Stomach (tissue), 8 donors: ENCODE measurements at regions not wholly inside any gene's neighbourhood (a gene's known extent, or its start where the extent isn't known, plus 50 kb on each side); places are given as distances from the start of the nearest gene placed in this dataset.

Experiments
- DNase-seq, 2 donors: peaks; one replicate each; pipeline versions ENCODE4 v3.0.0 to v3.0.0-alpha.2; 2013 to 2019
- H3K27ac ChIP-seq, 5 donors: fragments of 200-600 bp in 4 of 5; sonication (generic) in 4 of 5; one replicate each; pipeline ENCODE4 v1.5.1; 2013 to 2019; ENCODE audit warnings: mild to moderate bottlenecking in 1 of 5, moderate library complexity in 1 of 5
- H3K27me3 ChIP-seq, 3 donors: fragments of 200-600 bp; sonication (generic); one replicate each; pipeline ENCODE4 v1.5.1; 2017 to 2019; ENCODE audit warnings: mixed run types in 1 of 3
- H3K36me3 ChIP-seq, 4 donors: fragments of 200-600 bp; sonication (generic); 1 replicate in 3 of 4; 2 replicates in 1 of 4; pipeline ENCODE4 v1.5.1; 2016 to 2019
- H3K4me1 ChIP-seq, 4 donors: fragments of 200-600 bp; sonication (generic); one replicate each; pipeline ENCODE4 v1.5.1; 2016 to 2019
- H3K4me3 ChIP-seq, 4 donors: fragments of 200-600 bp; sonication (generic) in 3 of 4; one replicate each; pipeline ENCODE4 v1.5.1; 2016 to 2019; ENCODE audit warnings: mild to moderate bottlenecking in 1 of 4
- H3K9me3 ChIP-seq, 4 donors: fragments of 200-600 bp; sonication (generic); one replicate each; pipeline ENCODE4 v1.5.1; 2016 to 2019
- EP300 ChIP-seq: sonication (generic); formaldehyde crosslinking; IDR thresholded peaks from one replicate; pipeline ENCODE4 v1.6.1; 2017; ENCODE audit warnings: antibody characterized with exemption
- POLR2A ChIP-seq, 4 donors: fragments of 450-650 bp; IDR thresholded peaks; one replicate each; pipeline ENCODE4 v1.6.1; 2016; ENCODE audit warnings: antibody characterized with exemption in 4 of 4, control low read depth in 2 of 4, mild to moderate bottlenecking in 1 of 4, moderate library complexity in 1 of 4
- POLR2AphosphoS5 ChIP-seq, 3 donors: sonication (generic); formaldehyde crosslinking; IDR thresholded peaks; one replicate each; pipeline ENCODE4 v1.6.1; 2016; ENCODE audit warnings: antibody characterized with exemption in 3 of 3
- WGBS, 5 donors: extraction: QIAGEN DNeasy Blood & Tissue Kit in 3 of 5; methylation state at CpG; one replicate each; pipeline versions ENCODE4 v1.1.5 to v1.1.7; 2013 to 2018; 5-methylcytosine and 5-hydroxymethylcytosine counted together
- intact Hi-C: fragments of 100-400 bp; cut with DNase I; formaldehyde crosslinking; loops from one replicate; pipeline ENCODE4 v1.15.1; 2023; ENCODE audit warnings: low total_unique reads
- TF ChIP-seq, protein P1 (sequence below), 7 experiments: fragments of 450-650 bp in 4 of 7; fragments of 200-600 bp in 3 of 7; sonication (generic) in 3 of 7; IDR thresholded peaks; one replicate each; pipeline ENCODE4 v1.5.1; 2016 to 2019; ENCODE audit warnings: antibody characterized with exemption in 7 of 7, control low read depth in 2 of 7, mild to moderate bottlenecking in 1 of 7
- donor health status: healthy with polysubstance abuse.
- donor health status: Bipolar disorder and iron deficiency.
- donor health status: healthy.

DNA sequence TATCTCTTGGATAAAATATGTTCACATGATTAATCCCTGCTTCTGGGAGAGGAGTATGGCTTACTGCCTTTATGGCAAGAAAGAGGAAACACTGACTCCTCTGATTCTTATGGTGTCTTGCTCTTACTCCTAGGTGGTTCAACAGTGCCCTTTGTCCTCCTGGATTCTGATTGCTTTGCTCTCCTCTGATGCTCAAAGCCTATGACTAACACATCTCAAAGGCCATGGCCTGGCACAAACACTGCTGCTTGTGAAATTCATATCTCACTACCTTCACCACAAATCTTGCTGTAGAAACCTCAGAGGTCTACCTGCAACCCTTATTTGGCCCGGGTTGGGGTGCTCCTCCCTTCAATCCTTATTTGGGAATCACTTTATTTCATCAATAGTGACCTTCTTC, 217.2 kb downstream of the C12orf50 start:
- no peaks in the 10 kb centered on the region for H3K36me3 ChIP-seq
- DNase-seq, result peak in 1 of 2 donors; percentile 5
- TF ChIP-seq, protein P1, sequence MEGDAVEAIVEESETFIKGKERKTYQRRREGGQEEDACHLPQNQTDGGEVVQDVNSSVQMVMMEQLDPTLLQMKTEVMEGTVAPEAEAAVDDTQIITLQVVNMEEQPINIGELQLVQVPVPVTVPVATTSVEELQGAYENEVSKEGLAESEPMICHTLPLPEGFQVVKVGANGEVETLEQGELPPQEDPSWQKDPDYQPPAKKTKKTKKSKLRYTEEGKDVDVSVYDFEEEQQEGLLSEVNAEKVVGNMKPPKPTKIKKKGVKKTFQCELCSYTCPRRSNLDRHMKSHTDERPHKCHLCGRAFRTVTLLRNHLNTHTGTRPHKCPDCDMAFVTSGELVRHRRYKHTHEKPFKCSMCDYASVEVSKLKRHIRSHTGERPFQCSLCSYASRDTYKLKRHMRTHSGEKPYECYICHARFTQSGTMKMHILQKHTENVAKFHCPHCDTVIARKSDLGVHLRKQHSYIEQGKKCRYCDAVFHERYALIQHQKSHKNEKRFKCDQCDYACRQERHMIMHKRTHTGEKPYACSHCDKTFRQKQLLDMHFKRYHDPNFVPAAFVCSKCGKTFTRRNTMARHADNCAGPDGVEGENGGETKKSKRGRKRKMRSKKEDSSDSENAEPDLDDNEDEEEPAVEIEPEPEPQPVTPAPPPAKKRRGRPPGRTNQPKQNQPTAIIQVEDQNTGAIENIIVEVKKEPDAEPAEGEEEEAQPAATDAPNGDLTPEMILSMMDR (IDR thresholded peaks at IDR 0.05), result no peak
- TF ChIP-seq EP300, result no peak
- TF ChIP-seq POLR2AphosphoS5 (IDR thresholded peaks at IDR 0.05), result no peak
- no peak for TF ChIP-seq POLR2A (IDR thresholded peaks at IDR 0.05)
- intact Hi-C loops, result no loop called here
- H3K27me3 ChIP-seq, result no peaks in the 10 kb centered on the region
- WGBS, 5 donors, result 38 to 77% (median 54%) methylated on average over 1 of the region's 1 CpG; no CpG with 5 or more reads in 1 of the 5 donors
- H3K4me1 ChIP-seq, result no peaks in the 10 kb centered on the region
- no peak overlapping the region for H3K27ac ChIP-seq
- no peaks in the 10 kb centered on the region for H3K9me3 ChIP-seq
- no peak overlapping the region for H3K4me3 ChIP-seq

DNA sequence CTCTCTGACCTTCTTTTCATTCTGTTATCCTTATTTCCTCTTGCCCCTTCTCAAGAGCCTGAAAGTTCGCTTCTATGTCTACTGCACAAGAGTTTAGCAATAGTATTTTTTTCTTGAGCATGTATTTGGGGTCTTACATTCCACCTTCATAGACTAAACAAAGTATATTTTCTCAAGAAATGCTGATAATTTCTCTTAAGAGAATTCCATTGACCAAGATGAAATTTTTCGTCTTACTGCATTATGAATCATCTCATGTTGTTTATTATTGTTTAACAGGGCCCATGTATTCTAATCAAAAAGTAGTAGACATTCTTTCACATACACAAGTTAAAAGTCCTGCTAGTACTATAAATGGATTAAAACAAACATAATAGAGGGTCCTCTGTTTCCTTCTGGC, 219.3 kb downstream of the C12orf50 start:
- TF ChIP-seq POLR2AphosphoS5 (IDR thresholded peaks at IDR 0.05), result no peak
- TF ChIP-seq, protein P1 (IDR thresholded peaks at IDR 0.05), result no peak
- TF ChIP-seq POLR2A (IDR thresholded peaks at IDR 0.05), result no peak
- no peak for TF ChIP-seq EP300

DNA sequence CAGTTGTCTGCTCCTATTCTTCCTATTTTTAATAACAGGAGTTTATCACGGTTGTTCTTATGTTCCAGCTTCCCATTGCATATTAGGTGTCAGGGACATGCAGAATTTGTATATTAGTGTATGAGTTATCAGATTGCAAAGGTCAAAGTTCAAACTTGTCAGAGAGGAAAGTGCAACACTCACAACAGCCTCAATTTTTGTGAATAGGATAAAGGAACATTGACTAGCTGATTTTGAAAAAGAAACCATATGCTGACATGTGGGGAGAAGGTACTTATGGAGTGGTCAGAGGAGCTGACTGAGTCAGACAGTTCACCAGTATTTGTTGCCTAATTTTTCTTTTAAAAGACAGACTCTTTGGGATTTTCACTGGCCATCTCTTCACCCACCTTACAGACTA, 222.1 kb downstream of the C12orf50 start:
- no peak for DNase-seq
- Histone ChIP-seq H3K27me3 (no peaks in the 10 kb centered on the region), H3K9me3 (no peaks in the 10 kb centered on the region), H3K4me3 (no peak overlapping the region), H3K4me1 (peaks cover 0 to 4% (median 0%) of the 10 kb centered on the region in 4 donors), H3K36me3 (no peaks in the 10 kb centered on the region), H3K27ac (no peak overlapping the region)
- TF ChIP-seq EP300 (no peak), POLR2A (IDR thresholded peaks at IDR 0.05) (no peak), POLR2AphosphoS5 (IDR thresholded peaks at IDR 0.05) (no peak)
- TF ChIP-seq, protein P1 (IDR thresholded peaks at IDR 0.05), result no peak
- WGBS, 5 donors, result 44 to 61% (median 54%) methylated on average over 1 of the region's 1 CpG
- intact Hi-C loops, result no loop called here

More for the DNA sequence above, 219.3 kb downstream of the C12orf50 start:
- H3K4me3 ChIP-seq, result no peak overlapping the region
- H3K9me3 ChIP-seq, result no peaks in the 10 kb centered on the region
- intact Hi-C loops, result no loop called here
- 65 to 77% (median 68%) methylated on average over 2 of the region's 2 CpGs for WGBS, 5 donors
- H3K27ac ChIP-seq, result no peak overlapping the region
- H3K36me3 ChIP-seq, result no peaks in the 10 kb centered on the region
- H3K27me3 ChIP-seq, result no peaks in the 10 kb centered on the region
- no peak for DNase-seq
- no peaks in the 10 kb centered on the region for H3K4me1 ChIP-seq

DNA sequence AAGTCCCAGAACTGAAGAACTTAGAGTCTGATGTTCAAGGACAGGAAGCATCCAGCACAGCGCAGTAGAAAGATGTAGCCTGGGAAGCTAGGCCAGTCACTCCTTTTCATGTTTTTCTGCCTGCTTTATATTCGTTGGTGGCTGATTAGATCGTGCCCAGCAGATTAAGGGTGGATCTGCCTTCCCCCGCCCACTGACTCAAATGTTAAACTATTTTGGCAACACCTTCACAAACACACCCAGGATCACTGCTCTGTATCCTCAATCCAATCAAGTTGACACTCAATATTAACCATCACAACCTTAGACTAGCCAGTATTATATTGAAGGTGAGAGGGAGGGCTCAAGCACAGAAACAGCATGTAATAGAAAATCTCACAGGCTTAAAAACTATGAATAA, 222.9 kb downstream of the C12orf50 start:
- intact Hi-C loops, result no loop called here
- Histone ChIP-seq H3K4me1 (peaks cover 0 to 4% (median 0%) of the 10 kb centered on the region in 4 donors), H3K27ac (no peak overlapping the region), H3K4me3 (no peak overlapping the region), H3K27me3 (no peaks in the 10 kb centered on the region), H3K9me3 (no peaks in the 10 kb centered on the region), H3K36me3 (no peaks in the 10 kb centered on the region)
- 64 to 71% (median 67%) methylated on average over 4 of the region's 4 CpGs for WGBS, 5 donors
- no peak for TF ChIP-seq POLR2A (IDR thresholded peaks at IDR 0.05)
- no peak for TF ChIP-seq EP300
- TF ChIP-seq, protein P1 (IDR thresholded peaks at IDR 0.05), result no peak
- no peak for TF ChIP-seq POLR2AphosphoS5 (IDR thresholded peaks at IDR 0.05)
- DNase-seq, result no peak
